ENCODE measurements at regions not wholly inside any gene's neighbourhood (a gene's known extent, or its start where the extent isn't known, plus 50 kb on each side); places are given as distances from the start of the nearest gene placed in this dataset.

DNA sequence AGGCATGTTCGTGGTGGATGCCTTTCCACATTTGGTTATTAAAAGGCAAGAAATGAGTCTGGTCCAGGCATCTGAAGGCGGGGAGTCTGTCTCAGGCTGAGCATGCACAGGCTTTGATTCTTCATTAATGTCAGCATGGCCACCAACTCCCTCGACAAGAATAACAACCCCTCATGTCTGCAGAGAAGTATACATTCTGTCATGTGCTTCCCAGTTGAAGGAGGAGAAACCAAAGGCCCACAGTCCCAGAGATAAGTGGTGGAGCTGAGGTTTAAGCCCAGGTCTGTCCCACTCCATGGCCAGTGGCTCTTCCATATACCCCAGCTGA, 61.6 kb upstream of the LAPTM5 start:
- peaks cover 27% of the 10 kb centered on the region for H3K4me1 ChIP-seq (ENCODE audit: control insufficient read depth, low read depth, low read length)
- no peaks in the 10 kb centered on the region for H3K9me3 ChIP-seq (ENCODE audit: control insufficient read depth, low read depth, low read length)
- no peak overlapping the region for H3K9ac ChIP-seq (ENCODE audit: low read length)
- H3K27ac ChIP-seq (ENCODE audit: low read length) = no peak overlapping the region
- peaks cover 8% of the 10 kb centered on the region for H3K27me3 ChIP-seq (ENCODE audit: control insufficient read depth, insufficient read depth, low read length)
- H3K36me3 ChIP-seq (ENCODE audit: control insufficient read depth, low read depth, low read length) = no peaks in the 10 kb centered on the region
- no peak overlapping the region for H3K4me3 ChIP-seq (ENCODE audit: low read length)

GRCh38 chr1:30818568-30819243, 61.1 kb upstream of the LAPTM5 start:
- H3K27me3 ChIP-seq (ENCODE audit: control insufficient read depth, insufficient read depth, low read length) = peaks cover 8% of the 10 kb centered on the region
- no peaks in the 10 kb centered on the region for H3K36me3 ChIP-seq (ENCODE audit: control insufficient read depth, low read depth, low read length)
- H3K9ac ChIP-seq (ENCODE audit: low read length) = no peak overlapping the region
- H3K4me1 ChIP-seq (ENCODE audit: control insufficient read depth, low read depth, low read length) = peaks cover 27% of the 10 kb centered on the region
- H3K4me3 ChIP-seq (ENCODE audit: low read length) = no peak overlapping the region
- H3K9me3 ChIP-seq (ENCODE audit: control insufficient read depth, low read depth, low read length) = no peaks in the 10 kb centered on the region
- H3K27ac ChIP-seq (ENCODE audit: low read length) = no peak overlapping the region

GRCh38 chr1:30817548-30817947, 60.0 kb upstream of the LAPTM5 start:
- Histone ChIP-seq H3K27me3 (ENCODE audit: control insufficient read depth, insufficient read depth, low read length) (no peaks in the 10 kb centered on the region), H3K27ac (ENCODE audit: low read length) (no peak overlapping the region)

GRCh38 chr1:30817077-30817438, 59.5 kb upstream of the LAPTM5 start:
- Histone ChIP-seq H3K36me3 (ENCODE audit: control insufficient read depth, low read depth, low read length) (no peaks in the 10 kb centered on the region), H3K4me1 (ENCODE audit: control insufficient read depth, low read depth, low read length) (peaks cover 27% of the 10 kb centered on the region), H3K9ac (ENCODE audit: low read length) (no peak overlapping the region), H3K4me3 (ENCODE audit: low read length) (no peak overlapping the region), H3K27me3 (ENCODE audit: control insufficient read depth, insufficient read depth, low read length) (no peaks in the 10 kb centered on the region), H3K9me3 (ENCODE audit: control insufficient read depth, low read depth, low read length) (no peaks in the 10 kb centered on the region), H3K27ac (ENCODE audit: low read length) (no peak overlapping the region)

More at GRCh38 chr1:30817548-30817947, 60.0 kb upstream of the LAPTM5 start:
- Histone ChIP-seq H3K9ac (ENCODE audit: low read length) (no peak overlapping the region), H3K9me3 (ENCODE audit: control insufficient read depth, low read depth, low read length) (no peaks in the 10 kb centered on the region), H3K4me3 (ENCODE audit: low read length) (no peak overlapping the region), H3K36me3 (ENCODE audit: control insufficient read depth, low read depth, low read length) (no peaks in the 10 kb centered on the region), H3K4me1 (ENCODE audit: control insufficient read depth, low read depth, low read length) (peaks cover 27% of the 10 kb centered on the region)

DNA sequence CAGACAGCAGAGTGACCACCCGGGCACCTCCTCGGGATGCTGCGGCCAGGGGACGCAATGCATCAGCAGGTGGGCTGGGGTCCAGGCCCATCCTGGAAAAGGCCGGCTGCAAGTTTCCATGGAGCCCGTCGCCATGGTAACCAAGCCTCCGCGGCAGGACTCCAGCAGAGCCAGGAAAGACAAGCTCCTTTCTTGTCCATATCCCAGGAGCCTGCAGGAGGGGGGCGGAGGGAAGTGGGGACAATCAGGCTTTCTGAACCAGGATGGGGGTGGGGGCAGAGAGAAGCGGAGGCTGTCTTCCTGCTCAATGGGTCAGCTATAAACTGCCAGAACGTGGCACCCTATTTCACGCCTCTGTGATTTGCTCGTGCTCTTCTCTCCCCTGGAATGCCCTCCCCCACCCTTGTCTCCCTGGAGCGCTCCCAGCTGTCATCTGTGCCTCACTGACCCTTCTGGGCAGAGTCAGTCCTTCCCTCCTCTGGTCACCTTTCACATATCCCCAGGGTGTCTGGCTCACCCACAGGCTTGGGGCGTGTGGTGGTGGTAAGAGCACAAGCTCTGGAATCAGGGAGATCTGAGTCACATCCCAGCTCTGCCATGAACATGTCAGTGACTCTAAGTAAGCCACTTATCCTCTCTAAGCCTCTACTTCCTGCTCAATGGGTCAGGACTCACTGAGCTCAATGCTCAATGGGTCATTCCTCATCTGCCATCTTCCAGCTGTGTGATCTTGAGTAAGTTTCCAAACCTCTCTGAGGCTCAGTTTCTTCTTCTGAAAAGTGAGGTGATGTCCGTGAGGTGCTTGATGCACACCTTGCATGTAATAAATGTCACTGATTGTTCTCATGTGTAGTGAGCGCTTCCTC, 58.9 kb upstream of the LAPTM5 start:
- H3K9me3 ChIP-seq (ENCODE audit: control insufficient read depth, low read depth, low read length) = no peaks in the 10 kb centered on the region
- H3K4me1 ChIP-seq (ENCODE audit: control insufficient read depth, low read depth, low read length) = peaks cover 27% of the 10 kb centered on the region
- no peak overlapping the region for H3K27ac ChIP-seq (ENCODE audit: low read length)
- H3K9ac ChIP-seq (ENCODE audit: low read length) = no peak overlapping the region
- H3K36me3 ChIP-seq (ENCODE audit: control insufficient read depth, low read depth, low read length) = no peaks in the 10 kb centered on the region
- no peaks in the 10 kb centered on the region for H3K27me3 ChIP-seq (ENCODE audit: control insufficient read depth, insufficient read depth, low read length)
- H3K4me3 ChIP-seq (ENCODE audit: low read length) = peak overlapping the region; percentile 32

- Histone ChIP-seq H3K4me3 (ENCODE audit: low read length) (no peak overlapping the region), H3K4me1 (ENCODE audit: control insufficient read depth, low read depth, low read length) (peaks cover 27% of the 10 kb centered on the region), H3K27me3 (ENCODE audit: control insufficient read depth, insufficient read depth, low read length) (no peaks in the 10 kb centered on the region), H3K9ac (ENCODE audit: low read length) (no peak overlapping the region), H3K36me3 (ENCODE audit: control insufficient read depth, low read depth, low read length) (no peaks in the 10 kb centered on the region), H3K27ac (ENCODE audit: low read length) (no peak overlapping the region), H3K9me3 (ENCODE audit: control insufficient read depth, low read depth, low read length) (no peaks in the 10 kb centered on the region)
Measured at GRCh38 chr1:30815556-30815955, 58.0 kb upstream of the LAPTM5 start.

- Histone ChIP-seq H3K9ac (ENCODE audit: low read length) (no peak overlapping the region), H3K4me3 (ENCODE audit: low read length) (no peak overlapping the region), H3K36me3 (ENCODE audit: control insufficient read depth, low read depth, low read length) (no peaks in the 10 kb centered on the region), H3K9me3 (ENCODE audit: control insufficient read depth, low read depth, low read length) (no peaks in the 10 kb centered on the region), H3K27me3 (ENCODE audit: control insufficient read depth, insufficient read depth, low read length) (no peaks in the 10 kb centered on the region), H3K4me1 (ENCODE audit: control insufficient read depth, low read depth, low read length) (peaks cover 38% of the 10 kb centered on the region), H3K27ac (ENCODE audit: low read length) (no peak overlapping the region)
Measured at GRCh38 chr1:30814292-30814691, 56.7 kb upstream of the LAPTM5 start.

DNA sequence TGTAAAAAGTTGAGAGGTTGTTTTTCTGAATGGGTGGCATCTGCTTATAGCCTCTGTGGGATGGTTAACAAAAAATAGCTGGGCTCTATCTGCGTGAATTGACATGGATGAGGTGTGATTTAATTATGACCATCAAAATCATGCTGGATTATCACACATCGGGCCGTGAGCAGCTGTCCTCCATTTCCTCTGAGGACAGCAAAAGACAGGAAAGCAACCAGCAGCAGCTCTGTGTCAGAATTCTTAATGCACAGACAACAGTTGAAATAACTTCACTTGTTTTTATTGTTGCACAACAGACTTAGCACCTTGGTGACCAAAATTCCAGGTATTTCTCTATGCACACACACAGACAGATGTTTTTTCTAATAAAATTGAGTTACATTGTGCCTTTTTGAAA, 54.5 kb upstream of the LAPTM5 start:
- Histone ChIP-seq H3K9ac (ENCODE audit: low read length) (no peak overlapping the region), H3K27ac (ENCODE audit: low read length) (no peak overlapping the region), H3K4me3 (ENCODE audit: low read length) (no peak overlapping the region), H3K4me1 (ENCODE audit: control insufficient read depth, low read depth, low read length) (peaks cover 31% of the 10 kb centered on the region), H3K36me3 (ENCODE audit: control insufficient read depth, low read depth, low read length) (no peaks in the 10 kb centered on the region), H3K9me3 (ENCODE audit: control insufficient read depth, low read depth, low read length) (no peaks in the 10 kb centered on the region), H3K27me3 (ENCODE audit: control insufficient read depth, insufficient read depth, low read length) (no peaks in the 10 kb centered on the region)

DNA sequence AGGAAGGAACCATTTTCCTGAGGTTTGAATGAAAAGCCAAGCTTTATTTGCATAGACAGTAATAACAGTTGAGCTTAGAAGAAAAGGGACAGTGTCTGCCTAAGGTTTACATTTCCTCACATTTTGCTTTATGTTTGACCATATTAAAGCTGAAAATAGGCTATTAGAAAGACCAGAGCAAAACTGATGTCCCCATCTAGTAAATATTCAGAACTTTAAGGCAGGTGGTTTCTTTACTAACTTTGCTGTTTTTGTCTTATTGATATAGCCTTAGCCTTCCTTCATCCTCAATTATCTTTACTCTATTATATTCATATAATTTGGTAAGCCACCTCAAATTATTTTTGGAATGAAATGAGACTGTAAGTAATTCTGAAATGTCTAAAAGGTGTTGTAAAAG, 53.6 kb upstream of the LAPTM5 start:
- Histone ChIP-seq H3K9me3 (ENCODE audit: control insufficient read depth, low read depth, low read length) (no peaks in the 10 kb centered on the region), H3K27ac (ENCODE audit: low read length) (no peak overlapping the region), H3K4me1 (ENCODE audit: control insufficient read depth, low read depth, low read length) (peaks cover 23% of the 10 kb centered on the region), H3K9ac (ENCODE audit: low read length) (no peak overlapping the region), H3K4me3 (ENCODE audit: low read length) (no peak overlapping the region), H3K27me3 (ENCODE audit: control insufficient read depth, insufficient read depth, low read length) (peaks cover 7% of the 10 kb centered on the region), H3K36me3 (ENCODE audit: control insufficient read depth, low read depth, low read length) (no peaks in the 10 kb centered on the region)

DNA sequence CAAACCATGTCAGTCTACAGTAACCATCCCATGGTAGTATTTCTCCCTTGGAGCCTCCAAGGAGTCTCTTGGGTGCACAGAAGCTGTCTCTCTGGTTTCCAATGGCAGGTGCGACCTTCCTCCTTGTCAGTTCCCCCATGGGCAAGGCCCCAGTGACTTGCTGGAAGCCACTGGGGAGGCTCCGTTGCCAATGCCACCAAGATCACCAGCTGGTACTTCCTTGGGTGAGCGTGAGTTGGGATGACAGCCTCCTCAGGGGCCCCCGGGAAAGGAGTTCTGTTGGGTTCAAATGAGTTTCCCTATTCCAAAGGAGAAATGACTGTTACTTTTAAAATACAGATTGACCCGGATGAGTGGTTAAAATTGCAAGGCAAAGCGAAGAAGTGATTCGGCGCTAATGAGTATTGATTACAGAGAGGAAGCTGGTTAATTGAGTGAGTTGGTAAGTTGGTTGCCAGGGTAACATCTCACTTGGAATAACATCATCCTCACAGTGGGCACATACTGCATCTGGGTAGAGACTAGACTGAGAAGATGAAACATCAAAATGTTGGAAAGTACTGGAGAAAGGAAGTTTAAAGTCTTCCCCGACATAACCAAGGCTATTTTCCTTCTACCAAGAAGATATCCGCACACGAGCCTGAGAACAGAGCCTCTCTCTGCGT, 53.0 kb upstream of the LAPTM5 start:
- H3K27ac ChIP-seq (ENCODE audit: low read length) = no peak overlapping the region
- peaks cover 13% of the 10 kb centered on the region for H3K27me3 ChIP-seq (ENCODE audit: control insufficient read depth, insufficient read depth, low read length)
- H3K9ac ChIP-seq (ENCODE audit: low read length) = no peak overlapping the region
- peaks cover 22% of the 10 kb centered on the region for H3K4me1 ChIP-seq (ENCODE audit: control insufficient read depth, low read depth, low read length)
- no peaks in the 10 kb centered on the region for H3K9me3 ChIP-seq (ENCODE audit: control insufficient read depth, low read depth, low read length)
- no peaks in the 10 kb centered on the region for H3K36me3 ChIP-seq (ENCODE audit: control insufficient read depth, low read depth, low read length)
- no peak overlapping the region for H3K4me3 ChIP-seq (ENCODE audit: low read length)

DNA sequence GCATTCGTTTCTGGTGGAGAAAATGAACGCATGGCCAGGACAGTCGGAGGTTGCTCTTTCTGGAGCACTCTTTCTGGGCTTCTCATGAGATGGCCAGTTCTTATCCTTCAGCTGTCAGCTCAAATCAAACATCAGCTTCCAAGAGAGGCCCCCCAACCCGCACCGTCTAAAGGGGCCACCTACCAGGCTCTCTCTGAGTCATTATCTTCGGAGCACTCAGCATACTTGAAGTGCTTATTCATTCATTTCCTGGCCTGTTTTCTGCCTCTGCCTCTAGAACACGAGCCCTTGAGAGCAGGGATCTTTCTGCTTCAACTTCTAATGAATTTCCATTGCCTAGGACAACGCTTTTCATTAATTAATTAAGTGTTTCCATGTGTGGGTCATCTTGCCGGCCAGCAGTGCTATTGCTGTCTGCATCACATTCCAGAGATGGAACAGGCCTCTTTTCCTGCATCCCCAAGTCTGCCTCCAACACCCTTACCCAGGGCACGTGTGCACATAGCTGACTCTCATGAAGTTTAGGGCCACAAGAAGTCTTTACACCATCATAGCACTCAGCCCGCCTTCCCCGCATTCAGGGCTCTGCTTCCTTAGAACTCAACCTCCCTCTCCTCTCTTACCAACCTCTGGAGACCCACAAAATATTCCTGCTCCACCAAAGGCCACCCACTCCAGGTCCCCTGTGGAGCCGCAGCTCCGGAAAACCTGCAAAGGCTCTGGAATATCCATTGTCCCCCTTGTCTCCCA, 52.1 kb upstream of the LAPTM5 start:
- Histone ChIP-seq H3K4me1 (ENCODE audit: control insufficient read depth, low read depth, low read length) (peaks cover 29% of the 10 kb centered on the region), H3K36me3 (ENCODE audit: control insufficient read depth, low read depth, low read length) (no peaks in the 10 kb centered on the region), H3K27ac (ENCODE audit: low read length) (no peak overlapping the region), H3K27me3 (ENCODE audit: control insufficient read depth, insufficient read depth, low read length) (peaks cover 13% of the 10 kb centered on the region), H3K9ac (ENCODE audit: low read length) (no peak overlapping the region), H3K4me3 (ENCODE audit: low read length) (no peak overlapping the region), H3K9me3 (ENCODE audit: control insufficient read depth, low read depth, low read length) (no peaks in the 10 kb centered on the region)
